ENCODE measurements at regions not wholly inside any gene's neighbourhood (a gene's known extent, or its start where the extent isn't known, plus 50 kb on each side); places are given as distances from the start of the nearest gene placed in this dataset.

GRCh38 chr4:128600996-128601871 lies 208.3 kb upstream of the JADE1 start (continued):
- TF ChIP-seq, protein P1, sequence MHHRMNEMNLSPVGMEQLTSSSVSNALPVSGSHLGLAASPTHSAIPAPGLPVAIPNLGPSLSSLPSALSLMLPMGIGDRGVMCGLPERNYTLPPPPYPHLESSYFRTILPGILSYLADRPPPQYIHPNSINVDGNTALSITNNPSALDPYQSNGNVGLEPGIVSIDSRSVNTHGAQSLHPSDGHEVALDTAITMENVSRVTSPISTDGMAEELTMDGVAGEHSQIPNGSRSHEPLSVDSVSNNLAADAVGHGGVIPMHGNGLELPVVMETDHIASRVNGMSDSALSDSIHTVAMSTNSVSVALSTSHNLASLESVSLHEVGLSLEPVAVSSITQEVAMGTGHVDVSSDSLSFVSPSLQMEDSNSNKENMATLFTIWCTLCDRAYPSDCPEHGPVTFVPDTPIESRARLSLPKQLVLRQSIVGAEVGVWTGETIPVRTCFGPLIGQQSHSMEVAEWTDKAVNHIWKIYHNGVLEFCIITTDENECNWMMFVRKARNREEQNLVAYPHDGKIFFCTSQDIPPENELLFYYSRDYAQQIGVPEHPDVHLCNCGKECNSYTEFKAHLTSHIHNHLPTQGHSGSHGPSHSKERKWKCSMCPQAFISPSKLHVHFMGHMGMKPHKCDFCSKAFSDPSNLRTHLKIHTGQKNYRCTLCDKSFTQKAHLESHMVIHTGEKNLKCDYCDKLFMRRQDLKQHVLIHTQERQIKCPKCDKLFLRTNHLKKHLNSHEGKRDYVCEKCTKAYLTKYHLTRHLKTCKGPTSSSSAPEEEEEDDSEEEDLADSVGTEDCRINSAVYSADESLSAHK (CRISPR knock-in tag; IDR thresholded peaks at IDR 0.05; ENCODE audit: borderline replicate concordance): no peak
- TF ChIP-seq MZF1 (CRISPR knock-in tag; IDR thresholded peaks at IDR 0.05; ENCODE audit: borderline replicate concordance) (no peak), ZNF768 (CRISPR knock-in tag; IDR thresholded peaks at IDR 0.05) (no peak), SP2 (CRISPR knock-in tag; IDR thresholded peaks at IDR 0.05) (no peak), SP140L (CRISPR knock-in tag; IDR thresholded peaks at IDR 0.05; ENCODE audit: borderline replicate concordance) (no peak), GLMP (CRISPR knock-in tag; IDR thresholded peaks at IDR 0.05; ENCODE audit: borderline replicate concordance) (no peak), ATM (IDR thresholded peaks at IDR 0.05; ENCODE audit: borderline replicate concordance) (no peak), ASH2L (IDR thresholded peaks at IDR 0.05; ENCODE audit: insufficient read length, low read depth, low read length) (peak; percentile 37), ZNF672 (CRISPR knock-in tag; IDR thresholded peaks at IDR 0.05) (no peak), ZNF496 (CRISPR knock-in tag; IDR thresholded peaks at IDR 0.05; ENCODE audit: insufficient replicate concordance) (no peak), SATB2 (CRISPR knock-in tag; IDR thresholded peaks at IDR 0.05) (no peak), ZNF101 (CRISPR knock-in tag; IDR thresholded peaks at IDR 0.05; ENCODE audit: borderline replicate concordance, low read depth) (no peak)
- TF ChIP-seq, protein P2, sequence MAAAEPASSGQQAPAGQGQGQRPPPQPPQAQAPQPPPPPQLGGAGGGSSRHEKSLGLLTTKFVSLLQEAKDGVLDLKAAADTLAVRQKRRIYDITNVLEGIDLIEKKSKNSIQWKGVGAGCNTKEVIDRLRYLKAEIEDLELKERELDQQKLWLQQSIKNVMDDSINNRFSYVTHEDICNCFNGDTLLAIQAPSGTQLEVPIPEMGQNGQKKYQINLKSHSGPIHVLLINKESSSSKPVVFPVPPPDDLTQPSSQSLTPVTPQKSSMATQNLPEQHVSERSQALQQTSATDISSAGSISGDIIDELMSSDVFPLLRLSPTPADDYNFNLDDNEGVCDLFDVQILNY (CRISPR knock-in tag; conservative IDR thresholded peaks at IDR 0.05): no peak
- TF ChIP-seq, protein P3, sequence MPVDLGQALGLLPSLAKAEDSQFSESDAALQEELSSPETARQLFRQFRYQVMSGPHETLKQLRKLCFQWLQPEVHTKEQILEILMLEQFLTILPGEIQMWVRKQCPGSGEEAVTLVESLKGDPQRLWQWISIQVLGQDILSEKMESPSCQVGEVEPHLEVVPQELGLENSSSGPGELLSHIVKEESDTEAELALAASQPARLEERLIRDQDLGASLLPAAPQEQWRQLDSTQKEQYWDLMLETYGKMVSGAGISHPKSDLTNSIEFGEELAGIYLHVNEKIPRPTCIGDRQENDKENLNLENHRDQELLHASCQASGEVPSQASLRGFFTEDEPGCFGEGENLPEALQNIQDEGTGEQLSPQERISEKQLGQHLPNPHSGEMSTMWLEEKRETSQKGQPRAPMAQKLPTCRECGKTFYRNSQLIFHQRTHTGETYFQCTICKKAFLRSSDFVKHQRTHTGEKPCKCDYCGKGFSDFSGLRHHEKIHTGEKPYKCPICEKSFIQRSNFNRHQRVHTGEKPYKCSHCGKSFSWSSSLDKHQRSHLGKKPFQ (CRISPR knock-in tag; IDR thresholded peaks at IDR 0.05; ENCODE audit: insufficient replicate concordance): no peak
- TF ChIP-seq, protein P4, sequence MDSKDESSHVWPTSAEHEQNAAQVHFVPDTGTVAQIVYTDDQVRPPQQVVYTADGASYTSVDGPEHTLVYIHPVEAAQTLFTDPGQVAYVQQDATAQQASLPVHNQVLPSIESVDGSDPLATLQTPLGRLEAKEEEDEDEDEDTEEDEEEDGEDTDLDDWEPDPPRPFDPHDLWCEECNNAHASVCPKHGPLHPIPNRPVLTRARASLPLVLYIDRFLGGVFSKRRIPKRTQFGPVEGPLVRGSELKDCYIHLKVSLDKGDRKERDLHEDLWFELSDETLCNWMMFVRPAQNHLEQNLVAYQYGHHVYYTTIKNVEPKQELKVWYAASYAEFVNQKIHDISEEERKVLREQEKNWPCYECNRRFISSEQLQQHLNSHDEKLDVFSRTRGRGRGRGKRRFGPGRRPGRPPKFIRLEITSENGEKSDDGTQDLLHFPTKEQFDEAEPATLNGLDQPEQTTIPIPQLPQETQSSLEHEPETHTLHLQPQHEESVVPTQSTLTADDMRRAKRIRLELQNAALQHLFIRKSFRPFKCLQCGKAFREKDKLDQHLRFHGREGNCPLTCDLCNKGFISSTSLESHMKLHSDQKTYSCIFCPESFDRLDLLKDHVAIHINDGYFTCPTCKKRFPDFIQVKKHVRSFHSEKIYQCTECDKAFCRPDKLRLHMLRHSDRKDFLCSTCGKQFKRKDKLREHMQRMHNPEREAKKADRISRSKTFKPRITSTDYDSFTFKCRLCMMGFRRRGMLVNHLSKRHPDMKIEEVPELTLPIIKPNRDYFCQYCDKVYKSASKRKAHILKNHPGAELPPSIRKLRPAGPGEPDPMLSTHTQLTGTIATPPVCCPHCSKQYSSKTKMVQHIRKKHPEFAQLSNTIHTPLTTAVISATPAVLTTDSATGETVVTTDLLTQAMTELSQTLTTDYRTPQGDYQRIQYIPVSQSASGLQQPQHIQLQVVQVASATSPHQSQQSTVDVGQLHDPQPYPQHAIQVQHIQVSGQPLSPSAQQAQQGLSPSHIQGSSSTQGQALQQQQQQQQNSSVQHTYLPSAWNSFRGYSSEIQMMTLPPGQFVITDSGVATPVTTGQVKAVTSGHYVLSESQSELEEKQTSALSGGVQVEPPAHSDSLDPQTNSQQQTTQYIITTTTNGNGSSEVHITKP (CRISPR knock-in tag; IDR thresholded peaks at IDR 0.05; ENCODE audit: low read depth): peak; percentile 94
- TF ChIP-seq, protein P5, sequence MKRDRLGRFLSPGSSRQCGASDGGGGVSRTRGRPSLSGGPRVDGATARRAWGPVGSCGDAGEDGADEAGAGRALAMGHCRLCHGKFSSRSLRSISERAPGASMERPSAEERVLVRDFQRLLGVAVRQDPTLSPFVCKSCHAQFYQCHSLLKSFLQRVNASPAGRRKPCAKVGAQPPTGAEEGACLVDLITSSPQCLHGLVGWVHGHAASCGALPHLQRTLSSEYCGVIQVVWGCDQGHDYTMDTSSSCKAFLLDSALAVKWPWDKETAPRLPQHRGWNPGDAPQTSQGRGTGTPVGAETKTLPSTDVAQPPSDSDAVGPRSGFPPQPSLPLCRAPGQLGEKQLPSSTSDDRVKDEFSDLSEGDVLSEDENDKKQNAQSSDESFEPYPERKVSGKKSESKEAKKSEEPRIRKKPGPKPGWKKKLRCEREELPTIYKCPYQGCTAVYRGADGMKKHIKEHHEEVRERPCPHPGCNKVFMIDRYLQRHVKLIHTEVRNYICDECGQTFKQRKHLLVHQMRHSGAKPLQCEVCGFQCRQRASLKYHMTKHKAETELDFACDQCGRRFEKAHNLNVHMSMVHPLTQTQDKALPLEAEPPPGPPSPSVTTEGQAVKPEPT (CRISPR knock-in tag; IDR thresholded peaks at IDR 0.05; ENCODE audit: low read depth): no peak

Measured in HepG2 (cell line).